Activated CD8-positive, alpha-beta memory T cell treated with anti-CD3 and anti-CD28 coated beads, Interleukin-2, amount 50 U/mL, for 1 hour (primary cell): ENCODE measurements at regions not wholly inside any gene's neighbourhood (a gene's known extent, or its start where the extent isn't known, plus 50 kb on each side); places are given as distances from the start of the nearest gene placed in this dataset.

Experiments
- DNase-seq: peaks from one replicate; pipeline ENCODE4 v3.0.0-alpha.2; 2020; ENCODE audit errors: extremely low read depth

GRCh38 chr17:77771587-77771986 is 186.9 kb upstream of the TNRC6C start:
- no peak for DNase-seq

- no peak for DNase-seq
Observed at GRCh38 chr17:77771998-77772397, 186.5 kb upstream of the TNRC6C start.

GRCh38 chr17:77772461-77772897 is 186.0 kb upstream of the TNRC6C start:
- DNase-seq: peak; percentile 32

- no peak for DNase-seq
Observed at GRCh38 chr17:77772899-77773358, 185.6 kb upstream of the TNRC6C start.

GRCh38 chr17:77774182-77774581 is 184.3 kb upstream of the TNRC6C start:
- no peak for DNase-seq

- no peak for DNase-seq
Observed at GRCh38 chr17:77778636-77779489, 179.6 kb upstream of the TNRC6C start.

- DNase-seq: no peak
Observed at GRCh38 chr17:77779711-77780539, 178.6 kb upstream of the TNRC6C start.

GRCh38 chr17:77781536-77781935 is 177.0 kb upstream of the TNRC6C start:
- DNase-seq: no peak

GRCh38 chr17:77782201-77782600 is 176.3 kb upstream of the TNRC6C start:
- DNase-seq: no peak

- DNase-seq: no peak
Observed at GRCh38 chr17:77782611-77783010, 175.9 kb upstream of the TNRC6C start.

- peak; percentile 46 for DNase-seq
Observed at GRCh38 chr17:77783991-77784820, 174.3 kb upstream of the TNRC6C start.

GRCh38 chr17:77785312-77785905 is 173.1 kb upstream of the TNRC6C start:
- DNase-seq: no peak

GRCh38 chr17:77786090-77786489 is 172.4 kb upstream of the TNRC6C start:
- no peak for DNase-seq

- DNase-seq: no peak
Observed at GRCh38 chr17:77786740-77787505, 171.6 kb upstream of the TNRC6C start.

GRCh38 chr17:77790143-77790829 is 168.2 kb upstream of the TNRC6C start:
- no peak for DNase-seq

- no peak for DNase-seq
Observed at GRCh38 chr17:77792626-77793025, 165.9 kb upstream of the TNRC6C start.

GRCh38 chr17:77793146-77793970 is 165.1 kb upstream of the TNRC6C start:
- no peak for DNase-seq

GRCh38 chr17:77793971-77794235 is 164.6 kb upstream of the TNRC6C start:
- DNase-seq: no peak

- DNase-seq: no peak
Observed at GRCh38 chr17:77794846-77795245, 163.7 kb upstream of the TNRC6C start.
